ENCODE measurements at regions not wholly inside any gene's neighbourhood (a gene's known extent, or its start where the extent isn't known, plus 50 kb on each side); places are given as distances from the start of the nearest gene placed in this dataset.

GRCh38 chr9:36748322-36748899 is 175.7 kb downstream of the MELK start:
- Histone ChIP-seq H3K9me3 (ENCODE audit: low read depth) (no peaks in the 10 kb centered on the region), H3K27ac (no peak overlapping the region), H3K36me3 (ENCODE audit: low read depth) (no peaks in the 10 kb centered on the region), H3K4me3 (no peak overlapping the region), H3F3A (ENCODE audit: insufficient read depth) (no peaks in the 10 kb centered on the region), H3K9me2 (ENCODE audit: insufficient read depth) (no peaks in the 10 kb centered on the region), H4K20me1 (ENCODE audit: insufficient read depth) (no peaks in the 10 kb centered on the region), H3K9ac (no peak overlapping the region), H3K79me2 (ENCODE audit: insufficient read depth) (no peaks in the 10 kb centered on the region), H3K4me2 (ENCODE audit: unreplicated experiment) (no peak overlapping the region), H3K4me1 (ENCODE audit: insufficient read depth) (no peaks in the 10 kb centered on the region), H2AFZ (no peak overlapping the region), H3K27me3 (replicated peaks; ENCODE audit: insufficient read depth) (peaks cover 8% of the 10 kb centered on the region)
- 14 to 17% methylated on average over 13 of the region's 13 CpGs for WGBS, 2 experiments (ENCODE audit: low coverage in 1 of 2, low lambda C conversion rate in 2 of 2, missing lambda C conversion rate in 2 of 2)
- DNase-seq, result peak; percentile 68
- in situ Hi-C loops (cut with MboI), result no loop called here
- no peak for TF ChIP-seq EZH2phosphoT487 (IDR thresholded peaks at IDR 0.05; ENCODE audit: insufficient read depth, low read depth)
- TF ChIP-seq EZH2 (IDR thresholded peaks at IDR 0.05; ENCODE audit: insufficient read depth, poor library complexity, severe bottlenecking), result no peak

- Histone ChIP-seq H3K36me3 (ENCODE audit: low read depth) (no peaks in the 10 kb centered on the region), H4K20me1 (ENCODE audit: insufficient read depth) (no peaks in the 10 kb centered on the region), H3K27me3 (replicated peaks; ENCODE audit: insufficient read depth) (peaks cover 16% of the 10 kb centered on the region), H2AFZ (no peak overlapping the region), H3K79me2 (ENCODE audit: insufficient read depth) (no peaks in the 10 kb centered on the region), H3K9me3 (ENCODE audit: low read depth) (no peaks in the 10 kb centered on the region), H3K27ac (no peak overlapping the region), H3K4me1 (ENCODE audit: insufficient read depth) (no peaks in the 10 kb centered on the region), H3K9ac (no peak overlapping the region), H3F3A (ENCODE audit: insufficient read depth) (no peaks in the 10 kb centered on the region), H3K4me3 (no peak overlapping the region), H3K9me2 (ENCODE audit: insufficient read depth) (no peaks in the 10 kb centered on the region), H3K4me2 (ENCODE audit: unreplicated experiment) (no peak overlapping the region)
- 19 to 44% methylated on average over 2 of the region's 2 CpGs for WGBS, 2 experiments (ENCODE audit: low coverage in 1 of 2, low lambda C conversion rate in 2 of 2, missing lambda C conversion rate in 2 of 2)
- in situ Hi-C loops (cut with MboI), result no loop called here
- DNase-seq, result no peak
- TF ChIP-seq EZH2 (IDR thresholded peaks at IDR 0.05; ENCODE audit: insufficient read depth, poor library complexity, severe bottlenecking), result no peak
- no peak for TF ChIP-seq EZH2phosphoT487 (IDR thresholded peaks at IDR 0.05; ENCODE audit: insufficient read depth, low read depth)
These were observed 176.8 kb downstream of the MELK start for GRCh38 chr9:36749461-36749860.

- no peak for DNase-seq
- Histone ChIP-seq H3K79me2 (ENCODE audit: insufficient read depth) (no peaks in the 10 kb centered on the region), H3K27me3 (replicated peaks; ENCODE audit: insufficient read depth) (peaks cover 16% of the 10 kb centered on the region), H4K20me1 (ENCODE audit: insufficient read depth) (no peaks in the 10 kb centered on the region), H3K4me1 (ENCODE audit: insufficient read depth) (no peaks in the 10 kb centered on the region), H3K9me2 (ENCODE audit: insufficient read depth) (no peaks in the 10 kb centered on the region), H3K36me3 (ENCODE audit: low read depth) (no peaks in the 10 kb centered on the region), H2AFZ (no peak overlapping the region), H3K9ac (no peak overlapping the region), H3K27ac (no peak overlapping the region), H3K4me2 (ENCODE audit: unreplicated experiment) (no peak overlapping the region), H3F3A (ENCODE audit: insufficient read depth) (no peaks in the 10 kb centered on the region), H3K4me3 (no peak overlapping the region), H3K9me3 (ENCODE audit: low read depth) (no peaks in the 10 kb centered on the region)
- in situ Hi-C loops (cut with MboI), result no loop called here
- whole genome bisulfite sequencing, 2 experiments (ENCODE audit: low coverage in 1 of 2, low lambda C conversion rate in 2 of 2, missing lambda C conversion rate in 2 of 2), result 28 to 36% methylated on average over 3 of the region's 3 CpGs
- TF ChIP-seq EZH2 (IDR thresholded peaks at IDR 0.05; ENCODE audit: insufficient read depth, poor library complexity, severe bottlenecking), result no peak
- no peak for TF ChIP-seq EZH2phosphoT487 (IDR thresholded peaks at IDR 0.05; ENCODE audit: insufficient read depth, low read depth)
These were observed 177.9 kb downstream of the MELK start for GRCh38 chr9:36750630-36751029.

DNA sequence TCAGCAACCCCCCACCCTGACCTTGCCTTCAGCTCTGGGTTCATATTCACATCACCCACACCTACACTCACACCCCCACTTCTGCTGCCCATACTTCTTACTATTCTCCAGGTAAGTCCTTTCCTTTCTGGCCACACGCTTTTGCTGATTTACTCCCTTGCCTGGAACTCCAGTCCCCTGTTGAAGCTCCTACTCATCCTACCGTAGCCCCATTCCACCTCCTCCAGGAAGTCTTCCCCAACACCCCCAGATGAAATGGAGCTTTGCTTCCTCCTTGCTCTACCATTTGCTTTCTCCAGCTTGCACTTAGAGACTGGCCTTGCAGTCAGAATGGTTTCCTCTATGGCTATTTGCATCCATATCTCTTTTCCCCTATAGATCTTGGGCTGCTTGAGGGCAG is 182.3 kb downstream of the MELK start:
- no peaks in the 10 kb centered on the region for H3F3A ChIP-seq (ENCODE audit: insufficient read depth)
- no peaks in the 10 kb centered on the region for H3K9me2 ChIP-seq (ENCODE audit: insufficient read depth)
- in situ Hi-C loops (cut with MboI), result no loop called here
- no peaks in the 10 kb centered on the region for H3K79me2 ChIP-seq (ENCODE audit: insufficient read depth)
- no peak overlapping the region for H3K4me2 ChIP-seq (ENCODE audit: unreplicated experiment)
- no peaks in the 10 kb centered on the region for H4K20me1 ChIP-seq (ENCODE audit: insufficient read depth)
- H3K4me3 ChIP-seq, result no peak overlapping the region
- no peak overlapping the region for H3K27ac ChIP-seq
- WGBS, 2 experiments (ENCODE audit: low coverage in 1 of 2, low lambda C conversion rate in 2 of 2, missing lambda C conversion rate in 2 of 2), result 16 to 22% methylated on average over 2 of the region's 2 CpGs
- no peaks in the 10 kb centered on the region for H3K4me1 ChIP-seq (ENCODE audit: insufficient read depth)
- peaks cover 23% of the 10 kb centered on the region for H3K27me3 ChIP-seq (replicated peaks; ENCODE audit: insufficient read depth)
- no peak overlapping the region for H2AFZ ChIP-seq
- no peaks in the 10 kb centered on the region for H3K9me3 ChIP-seq (ENCODE audit: low read depth)
- DNase-seq, result no peak
- H3K36me3 ChIP-seq (ENCODE audit: low read depth), result no peaks in the 10 kb centered on the region
- H3K9ac ChIP-seq, result no peak overlapping the region
- no peak for TF ChIP-seq EZH2 (IDR thresholded peaks at IDR 0.05; ENCODE audit: insufficient read depth, poor library complexity, severe bottlenecking)
- TF ChIP-seq EZH2phosphoT487 (IDR thresholded peaks at IDR 0.05; ENCODE audit: insufficient read depth, low read depth), result no peak

DNA sequence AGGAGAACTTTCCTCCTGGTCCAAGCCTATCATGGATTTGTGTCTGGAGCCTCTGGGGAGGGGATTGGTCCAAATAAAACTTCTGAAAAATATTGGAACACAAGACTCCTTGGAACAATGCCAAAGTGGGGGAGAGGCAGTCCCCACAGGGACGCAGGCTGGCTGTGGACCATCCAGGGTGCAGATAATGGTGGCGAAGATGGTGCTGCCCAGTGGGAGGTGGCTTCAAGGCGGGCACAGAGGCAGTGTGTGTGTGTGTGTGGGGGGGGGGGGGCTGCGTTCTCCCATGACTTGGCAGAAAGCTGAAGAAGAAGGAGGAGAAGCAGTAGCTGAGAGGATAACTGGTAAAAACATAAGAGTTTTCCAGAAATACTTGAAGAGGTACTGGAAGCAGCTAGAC is 186.4 kb downstream of the MELK start:
- no peak overlapping the region for H3K27ac ChIP-seq
- H3K79me2 ChIP-seq (ENCODE audit: insufficient read depth), result no peaks in the 10 kb centered on the region
- H3K4me2 ChIP-seq (ENCODE audit: unreplicated experiment), result no peak overlapping the region
- no peak for DNase-seq
- H3K4me1 ChIP-seq (ENCODE audit: insufficient read depth), result no peaks in the 10 kb centered on the region
- no peak overlapping the region for H3K9ac ChIP-seq
- 12 to 38% methylated on average over 2 to 4 of the region's 4 CpGs for WGBS, 2 experiments (ENCODE audit: low coverage in 1 of 2, low lambda C conversion rate in 2 of 2, missing lambda C conversion rate in 2 of 2)
- no peaks in the 10 kb centered on the region for H4K20me1 ChIP-seq (ENCODE audit: insufficient read depth)
- no peaks in the 10 kb centered on the region for H3F3A ChIP-seq (ENCODE audit: insufficient read depth)
- H3K27me3 ChIP-seq (replicated peaks; ENCODE audit: insufficient read depth), result peaks cover 14% of the 10 kb centered on the region
- in situ Hi-C loops (cut with MboI), result no loop called here
- no peaks in the 10 kb centered on the region for H3K9me2 ChIP-seq (ENCODE audit: insufficient read depth)
- H2AFZ ChIP-seq, result no peak overlapping the region
- H3K36me3 ChIP-seq (ENCODE audit: low read depth), result no peaks in the 10 kb centered on the region
- H3K4me3 ChIP-seq, result no peak overlapping the region
- TF ChIP-seq EZH2 (IDR thresholded peaks at IDR 0.05; ENCODE audit: insufficient read depth, poor library complexity, severe bottlenecking), result no peak
- no peak for TF ChIP-seq EZH2phosphoT487 (IDR thresholded peaks at IDR 0.05; ENCODE audit: insufficient read depth, low read depth)
- no peaks in the 10 kb centered on the region for H3K9me3 ChIP-seq (ENCODE audit: low read depth)
